HG02885 (cell line): ENCODE measurements at regions not wholly inside any gene's neighbourhood (a gene's known extent, or its start where the extent isn't known, plus 50 kb on each side); places are given as distances from the start of the nearest gene placed in this dataset.

Experiments
- ATAC-seq: cut with Tn5 transposase; IDR thresholded peaks from one replicate; pipeline ENCODE4 v1.9.1; 2021; ENCODE audit warnings: mild to moderate bottlenecking; ENCODE audit not compliant: unreplicated experiment, poor library complexity

DNA sequence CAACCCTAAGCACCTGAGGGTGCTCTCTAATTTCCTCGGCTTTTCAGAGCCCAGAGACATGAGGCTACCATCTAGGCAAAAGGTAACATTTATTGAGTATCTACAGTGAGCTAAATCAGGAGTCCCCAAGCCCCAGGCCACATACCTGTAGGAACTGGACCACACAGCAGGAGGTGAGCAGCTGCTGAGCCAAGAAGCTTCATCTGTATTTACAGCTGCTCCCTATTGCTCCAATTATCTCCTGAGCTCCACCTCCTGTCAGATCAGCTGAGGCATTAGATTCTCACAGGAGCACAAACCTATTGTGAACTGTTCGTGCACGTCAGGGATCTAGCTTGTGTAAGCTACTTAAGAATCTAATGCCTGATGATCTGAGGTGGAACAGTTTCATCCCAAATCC is 70.2 kb downstream of the RND3 start:
- ATAC-seq, result no peak

DNA sequence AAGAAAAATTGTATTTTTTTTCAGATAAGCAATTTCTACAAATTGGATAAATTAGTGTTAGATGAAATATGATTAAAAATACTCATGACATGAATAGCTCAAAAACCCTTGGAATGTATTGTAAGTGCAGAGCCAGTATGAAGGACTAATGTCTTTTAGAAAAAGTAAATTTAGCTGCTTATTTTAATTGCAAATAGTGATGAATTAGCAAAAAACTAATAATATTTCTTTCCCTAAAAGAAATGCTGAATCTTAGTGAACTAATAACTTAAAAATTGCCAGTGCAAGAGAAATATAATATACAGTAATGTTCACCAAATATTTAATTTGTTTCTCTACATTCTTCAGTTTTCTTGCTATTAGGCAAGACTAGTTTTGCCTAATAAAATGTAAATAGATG is 72.4 kb downstream of the RND3 start:
- no peak for ATAC-seq

DNA sequence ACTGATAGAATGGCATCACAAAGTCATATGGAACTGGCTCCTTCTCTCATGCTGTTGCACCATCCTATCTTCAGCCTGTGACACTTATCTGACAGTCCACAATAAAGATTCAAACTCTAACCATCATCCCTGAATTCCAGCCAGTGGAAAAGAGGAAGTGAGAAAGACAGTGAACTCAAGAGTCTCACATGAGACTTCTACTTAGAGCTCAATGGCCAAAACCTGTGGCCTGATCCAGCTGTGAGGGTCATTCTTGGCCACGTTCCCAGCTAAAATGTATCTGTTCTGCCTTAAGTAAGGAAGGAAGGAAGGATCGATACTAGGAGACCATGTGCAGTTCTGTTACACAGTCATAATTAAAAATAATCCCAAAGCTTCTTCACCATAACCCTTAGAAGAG is 73.6 kb downstream of the RND3 start:
- ATAC-seq, result no peak

DNA sequence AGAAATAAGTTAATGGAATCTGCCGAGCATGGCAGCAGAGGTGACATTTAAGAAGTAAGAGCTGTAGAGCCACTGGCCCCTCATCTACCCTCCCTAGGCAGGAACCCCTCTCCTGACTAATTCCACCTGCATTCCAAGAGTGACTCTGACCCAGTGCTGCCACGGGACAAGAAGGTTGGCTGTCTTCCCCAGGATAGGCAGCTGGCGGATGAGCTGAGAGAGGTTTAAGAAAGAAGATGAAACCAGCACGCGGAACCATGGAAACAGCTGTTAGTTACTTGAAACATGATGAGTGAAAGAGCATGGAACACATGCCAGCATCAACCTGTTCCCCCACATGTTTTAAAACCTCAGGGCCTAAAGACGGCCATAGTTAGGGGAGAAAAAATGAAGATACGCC is 74.1 kb downstream of the RND3 start:
- ATAC-seq, result no peak

DNA sequence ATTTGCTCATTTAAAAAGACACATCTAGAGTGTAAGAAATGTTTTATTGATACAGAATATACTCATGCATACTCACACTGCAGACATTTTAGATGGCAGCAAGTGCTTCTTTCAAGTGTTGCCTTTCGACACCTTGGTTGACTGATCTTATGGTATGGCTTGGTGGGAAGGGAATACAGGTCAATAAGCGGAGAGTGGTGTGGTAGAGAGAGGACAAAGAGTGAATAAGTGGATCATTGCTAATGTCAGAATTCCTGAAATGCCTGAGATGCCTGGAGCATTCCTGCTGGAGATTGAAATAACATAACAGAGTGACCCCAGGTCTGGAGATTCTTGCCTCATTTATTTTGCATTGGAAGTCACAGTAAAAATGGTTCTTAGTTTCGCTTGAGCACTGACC is 76.7 kb downstream of the RND3 start:
- ATAC-seq, result no peak

DNA sequence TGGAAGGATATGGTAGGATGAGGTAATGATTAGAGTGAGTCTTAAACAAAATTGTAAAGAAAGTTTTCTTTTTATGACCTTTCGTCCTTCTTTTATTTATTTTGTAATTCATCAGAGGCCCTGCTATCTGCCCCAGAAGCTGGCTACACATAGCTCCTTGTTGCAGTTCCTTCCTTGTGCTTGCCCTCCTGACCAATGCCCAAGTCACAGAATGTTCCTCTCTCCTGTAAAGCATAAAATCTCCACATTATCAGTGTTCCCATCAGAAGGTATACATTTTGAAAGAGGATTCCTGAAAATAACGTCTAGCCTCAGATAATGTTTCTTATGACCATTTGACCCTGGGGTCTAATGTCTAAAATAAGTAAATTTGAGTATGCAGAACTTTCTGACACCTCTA is 78.3 kb downstream of the RND3 start:
- ATAC-seq, result no peak

DNA sequence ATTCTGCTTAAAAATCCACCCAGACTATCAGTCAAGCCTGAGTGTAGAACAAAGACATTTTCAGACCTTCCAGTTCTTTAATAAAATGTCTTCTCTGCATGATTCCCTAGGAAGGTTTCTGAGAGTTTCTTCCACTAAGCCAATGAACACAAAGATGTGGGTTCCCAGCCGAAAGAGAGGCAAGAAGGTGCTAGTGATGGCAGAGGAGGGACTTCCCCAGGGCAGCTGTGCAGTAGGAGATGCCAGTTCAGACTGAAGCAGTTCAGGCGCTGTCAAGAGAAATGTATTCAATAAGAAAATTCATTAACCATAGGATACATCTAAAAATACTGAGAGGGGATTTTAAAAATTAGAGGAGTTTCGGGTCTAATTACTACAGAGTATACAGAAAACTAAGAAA is 83.3 kb downstream of the RND3 start:
- ATAC-seq, result no peak

DNA sequence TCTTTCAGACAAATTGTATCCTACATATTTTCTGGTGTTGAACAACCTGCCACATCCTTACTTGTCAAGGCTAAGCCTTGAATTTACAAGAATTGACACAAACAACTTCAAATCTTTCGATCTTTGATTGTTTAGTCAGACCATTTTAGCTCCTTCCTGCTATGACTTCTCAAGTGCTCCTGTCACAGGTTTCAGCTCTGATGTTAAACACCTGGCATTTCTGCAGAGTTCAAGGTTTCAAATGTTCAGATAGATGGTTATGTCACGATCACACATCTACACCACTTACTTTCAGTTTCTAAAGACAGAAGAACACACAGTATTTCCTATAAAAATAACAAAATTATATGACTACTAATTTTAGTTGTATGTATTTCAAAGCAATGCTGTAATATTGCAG is 84.0 kb downstream of the RND3 start:
- peak; percentile 75 for ATAC-seq

DNA sequence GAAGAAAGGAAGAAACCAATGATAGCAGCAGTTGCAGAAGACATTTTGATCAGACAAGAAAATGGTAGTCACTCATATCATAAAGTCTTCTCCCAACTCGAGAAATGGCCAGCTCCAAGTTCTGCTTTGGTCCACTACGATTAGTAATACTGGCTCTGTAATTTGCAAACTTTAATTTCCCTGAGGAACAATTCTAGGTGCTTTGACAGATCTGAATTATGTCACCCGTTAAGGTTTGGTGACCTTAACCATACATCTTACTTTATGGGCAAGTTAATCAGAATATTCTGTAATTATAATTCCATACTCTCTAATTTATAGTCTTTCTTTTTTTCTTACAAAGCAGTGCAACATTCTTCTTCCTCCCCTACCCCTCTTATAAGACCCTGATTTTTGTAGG is 84.5 kb downstream of the RND3 start:
- no peak for ATAC-seq

DNA sequence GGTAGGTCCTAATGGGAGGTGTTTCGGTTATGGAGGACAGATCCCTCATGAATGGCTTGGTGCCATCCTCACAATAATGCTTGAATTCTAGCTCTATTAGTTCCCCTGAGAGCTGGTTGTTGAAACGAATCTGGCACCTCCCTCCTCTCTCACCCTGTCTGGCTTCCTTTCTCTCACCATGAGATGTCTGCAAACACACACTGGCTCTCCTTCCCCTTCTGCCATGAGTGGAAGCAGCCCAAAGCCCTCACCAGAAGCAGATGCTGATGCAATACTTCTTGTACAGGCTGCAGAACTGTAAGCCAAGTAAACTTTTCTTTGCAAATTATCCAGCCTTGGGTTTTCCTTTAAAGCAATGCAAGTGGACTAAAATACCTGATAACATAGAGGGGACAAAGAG is 86.6 kb downstream of the RND3 start:
- no peak for ATAC-seq

DNA sequence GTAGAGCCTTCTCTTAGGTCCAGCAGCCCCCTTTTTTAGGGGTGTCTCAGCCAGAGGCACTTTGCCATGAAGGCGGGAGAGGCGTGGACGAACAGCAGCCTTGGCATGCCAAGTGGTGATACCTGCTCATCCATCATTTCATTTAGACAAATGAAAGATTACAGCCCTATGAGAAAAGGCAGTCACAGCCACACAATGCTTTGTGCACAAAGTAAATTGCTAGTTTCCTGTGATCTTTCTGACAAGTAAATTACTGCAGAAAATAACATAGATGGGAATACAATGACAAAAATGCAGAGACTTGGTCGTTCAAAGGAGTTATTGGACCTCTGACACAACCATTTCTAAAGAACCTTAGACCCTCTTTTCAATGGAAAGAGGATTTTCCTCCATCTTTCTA is 94.9 kb downstream of the RND3 start:
- ATAC-seq, result no peak

DNA sequence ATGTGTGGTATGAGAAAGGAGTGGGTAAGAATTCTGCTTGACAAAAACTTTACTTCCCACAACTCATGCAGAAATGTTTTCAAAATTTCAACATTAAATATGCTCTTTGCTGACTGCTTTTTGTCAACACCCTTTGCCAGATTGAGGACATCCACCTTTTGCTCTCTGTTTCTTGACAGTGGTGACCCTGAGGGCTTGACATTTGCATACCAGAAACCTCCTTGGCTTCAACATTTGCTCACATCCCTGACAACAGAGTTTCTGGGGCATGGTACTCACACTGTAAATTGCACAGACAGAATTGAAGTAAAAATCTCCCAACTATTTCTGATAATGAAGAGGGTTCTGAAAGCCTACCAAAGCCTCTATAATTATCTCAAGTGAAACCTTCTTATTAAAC is 95.7 kb downstream of the RND3 start:
- ATAC-seq, result no peak

DNA sequence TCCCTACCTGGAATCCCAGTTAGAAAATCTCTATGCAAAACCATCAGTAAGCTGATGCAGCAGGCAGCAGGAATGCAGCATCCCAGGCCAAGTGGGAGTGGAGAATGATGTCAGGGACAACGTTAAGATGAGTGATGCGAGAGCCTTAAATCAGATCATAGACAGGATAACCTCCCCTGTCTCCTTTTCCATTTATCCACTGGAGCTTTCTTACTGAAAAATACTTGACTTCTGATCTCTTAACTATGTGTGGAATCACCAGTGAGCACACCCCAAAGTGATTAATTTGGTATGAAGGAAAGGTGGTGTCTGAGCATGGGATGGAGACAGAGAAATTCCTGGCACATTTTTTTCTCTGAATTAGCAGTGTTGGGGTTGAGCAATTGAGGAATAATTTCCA is 98.0 kb downstream of the RND3 start:
- ATAC-seq, result no peak

DNA sequence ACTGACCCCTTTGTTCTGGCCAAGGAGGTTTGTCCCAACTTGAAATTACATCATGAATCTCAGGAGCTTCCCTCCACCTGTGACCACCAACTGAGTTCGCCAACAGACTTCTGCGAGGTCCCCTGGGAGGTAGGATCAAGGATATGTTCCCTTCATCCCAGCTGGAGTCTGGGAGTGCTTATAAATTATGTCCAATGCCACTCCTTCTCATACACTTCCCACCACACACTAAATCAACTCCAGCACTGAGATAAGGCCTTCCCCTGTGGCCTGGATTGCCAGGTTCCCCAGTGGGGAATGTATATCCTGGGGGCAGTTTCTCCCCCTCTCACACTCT is 99.2 kb downstream of the RND3 start:
- no peak for ATAC-seq

DNA sequence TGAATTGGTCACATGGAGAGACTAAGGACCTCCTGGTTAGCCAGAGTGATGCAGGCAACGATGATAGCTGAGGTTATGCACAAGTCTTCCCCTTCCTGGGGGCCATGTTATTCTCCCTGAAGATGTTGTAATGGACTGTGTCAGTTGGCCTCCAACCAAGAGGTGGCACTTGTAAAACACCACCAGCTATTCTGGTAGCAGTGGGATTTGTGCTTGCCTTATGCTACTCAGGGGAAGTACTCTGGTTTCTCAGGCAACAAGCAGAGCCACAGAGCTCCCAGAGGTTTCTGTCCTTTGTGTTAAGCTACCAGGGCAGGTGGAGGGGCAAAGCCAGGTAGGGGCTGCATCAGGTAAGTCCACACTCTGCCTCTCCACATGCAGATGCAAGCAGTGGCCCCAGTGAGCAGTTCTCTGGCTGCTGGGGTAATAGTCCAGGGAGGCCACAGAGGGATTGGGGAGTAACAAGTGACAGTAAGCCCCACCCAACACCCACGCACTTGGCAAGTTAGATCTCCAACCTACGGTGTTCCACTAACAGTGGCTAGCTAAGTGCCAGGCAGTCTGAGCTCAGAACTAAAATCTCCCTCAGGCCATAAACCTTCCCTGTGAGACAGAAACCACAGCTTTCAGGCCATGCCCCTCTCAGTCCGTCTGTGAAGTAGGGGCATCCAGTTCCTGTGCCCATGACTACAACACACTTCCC is 99.7 kb downstream of the RND3 start:
- no peak for ATAC-seq

DNA sequence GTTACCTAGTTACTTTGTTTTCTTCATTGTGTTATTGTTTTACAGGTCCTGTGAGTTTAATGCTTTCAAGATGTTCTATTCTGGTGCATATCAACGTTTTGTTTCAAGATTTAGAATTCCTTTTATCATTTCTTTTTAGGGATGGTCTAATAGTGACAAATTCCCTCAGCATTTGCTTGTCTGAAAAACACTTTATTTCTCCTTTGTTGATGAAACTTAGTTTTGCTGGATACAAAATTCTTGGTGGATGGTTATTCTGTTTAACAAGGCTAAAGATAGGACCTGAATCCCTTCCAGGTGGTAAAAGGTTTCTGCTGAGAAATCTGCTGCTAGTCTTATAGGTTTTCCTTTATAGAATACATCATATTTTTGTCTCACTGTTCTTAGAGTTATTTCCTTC is 102.3 kb downstream of the RND3 start:
- ATAC-seq, result no peak

DNA sequence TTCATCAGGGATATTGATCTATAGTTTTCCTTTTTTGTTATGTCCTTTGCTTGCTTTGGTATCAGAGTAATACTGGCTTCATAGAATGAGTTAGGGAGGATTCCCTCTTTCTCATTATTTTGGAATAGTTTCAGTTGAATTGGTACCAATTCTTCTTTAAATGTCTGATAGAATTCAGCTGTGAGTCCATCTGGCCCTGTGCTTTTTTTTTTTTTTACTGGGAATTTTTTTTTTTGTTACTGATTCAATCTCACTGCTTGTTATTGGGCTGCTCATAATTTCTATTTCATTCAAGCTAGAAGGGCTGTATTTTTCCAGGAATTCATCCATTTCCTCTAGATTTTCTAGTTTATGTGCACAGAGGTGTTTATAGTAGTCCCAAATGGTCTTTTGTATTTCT is 103.9 kb downstream of the RND3 start:
- no peak for ATAC-seq

DNA sequence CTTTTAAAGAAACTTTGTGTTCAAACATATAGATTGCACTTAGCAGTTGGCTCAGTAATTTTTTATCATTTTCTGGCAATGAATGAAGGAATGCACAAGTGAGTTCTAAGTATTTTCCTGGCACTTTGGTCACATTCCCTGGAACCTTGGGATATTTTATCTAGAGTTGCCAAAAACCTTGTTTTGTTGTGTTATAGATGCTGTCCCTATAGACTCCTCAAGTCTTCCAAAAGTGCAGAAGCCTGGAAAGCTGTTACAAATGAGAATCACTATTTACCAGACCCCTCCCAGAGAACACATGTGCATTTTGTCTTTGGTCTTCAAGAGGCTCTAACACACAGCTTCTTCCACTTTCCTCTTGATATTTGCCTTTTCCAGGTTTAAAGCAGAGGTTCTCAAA is 108.3 kb downstream of the RND3 start:
- ATAC-seq, result no peak

DNA sequence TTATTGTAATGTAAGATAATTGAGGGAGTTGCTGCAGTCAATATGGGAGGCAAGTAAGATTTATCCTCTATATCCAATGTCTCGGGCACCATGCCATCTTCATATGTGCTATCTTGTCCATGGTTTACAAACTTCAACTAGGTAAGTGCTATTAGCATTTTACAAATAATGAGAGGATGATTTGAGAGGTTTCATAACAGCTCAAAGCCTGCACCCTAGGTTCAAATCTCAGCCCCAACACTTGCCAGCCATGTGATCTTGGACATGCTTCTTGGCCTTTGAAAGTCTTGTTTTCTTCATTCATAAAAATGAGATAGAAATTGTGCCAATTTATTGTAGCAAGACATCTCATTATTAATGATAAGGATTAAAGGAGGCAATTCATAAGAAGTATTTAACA is 108.8 kb downstream of the RND3 start:
- ATAC-seq, result no peak

DNA sequence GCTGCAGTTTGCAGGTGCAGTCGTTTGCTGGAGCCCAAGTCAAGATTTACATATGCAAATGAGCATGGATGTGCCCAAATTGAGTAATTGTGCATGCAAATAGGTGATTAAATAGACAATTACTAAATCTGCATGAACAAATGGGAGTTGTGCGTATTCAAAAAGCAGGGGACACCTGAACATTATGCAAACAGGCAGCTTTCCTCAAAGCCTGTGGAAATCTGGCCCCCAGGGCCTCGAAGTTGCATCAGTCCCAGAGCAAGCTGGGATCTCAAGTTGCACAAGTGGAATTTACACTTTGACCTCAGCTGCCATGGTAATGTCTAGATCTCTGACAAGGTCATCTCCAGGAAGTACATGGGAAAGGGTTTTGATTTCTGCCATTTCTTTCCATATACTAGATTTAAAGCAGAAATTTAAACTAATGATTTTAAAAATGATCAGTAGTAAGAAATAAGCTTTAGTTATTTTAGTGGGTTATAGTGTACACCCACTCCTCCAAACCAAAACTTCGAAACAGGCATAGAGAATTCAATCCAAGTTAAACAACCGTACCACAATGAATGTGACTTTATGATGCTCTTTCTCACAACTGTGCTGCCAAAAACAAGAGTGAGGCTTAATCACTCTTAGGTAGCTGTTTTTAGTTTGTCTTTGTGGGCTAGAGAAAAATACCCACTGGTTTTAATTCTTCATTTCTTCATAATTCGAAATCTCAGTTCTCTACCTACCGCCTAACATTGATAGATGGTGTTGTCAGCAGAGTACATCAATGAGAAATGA is 110.7 kb downstream of the RND3 start:
- no peak for ATAC-seq

DNA sequence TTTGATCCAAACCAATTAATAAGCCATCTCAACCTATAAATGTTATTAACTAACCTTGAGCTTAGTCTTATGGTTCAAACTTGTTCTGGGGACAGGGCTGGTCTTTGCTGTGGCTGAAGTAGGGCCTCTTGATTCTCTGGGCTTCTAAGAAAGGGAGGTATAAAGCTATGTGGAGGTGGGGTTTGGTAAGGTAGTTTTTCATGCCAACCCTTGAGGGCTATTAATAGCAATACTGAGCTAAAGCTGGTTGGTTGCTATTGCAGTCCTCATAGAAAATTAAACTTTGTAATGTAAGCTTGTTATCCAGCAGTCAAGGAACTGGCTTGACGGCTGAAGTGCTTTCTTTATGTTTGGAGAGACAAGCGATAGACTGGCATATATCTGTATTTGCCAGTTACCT is 112.1 kb downstream of the RND3 start:
- ATAC-seq, result no peak

DNA sequence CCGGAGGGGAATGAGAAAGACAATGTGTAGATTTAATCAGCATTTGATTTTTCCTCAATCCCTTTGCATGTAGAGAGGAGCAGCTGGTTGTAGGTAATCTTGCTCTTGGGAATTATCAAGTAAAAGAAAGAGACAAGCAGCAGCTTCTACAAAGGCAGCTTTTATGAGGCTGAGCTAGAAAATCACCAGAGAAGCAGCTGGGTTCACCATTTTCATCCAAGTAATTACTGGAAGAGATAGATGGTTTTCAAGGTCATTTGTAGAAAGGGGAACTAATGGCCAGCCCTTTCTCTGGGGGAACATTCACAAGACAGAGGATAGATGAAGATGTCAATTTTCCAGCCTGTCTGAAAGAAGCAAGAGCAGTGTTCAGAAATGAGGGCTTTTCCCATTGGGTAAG is 113.0 kb downstream of the RND3 start:
- ATAC-seq, result no peak
